Glutamatergic neuron (in vitro differentiated cells): ENCODE measurements at regions not wholly inside any gene's neighbourhood (a gene's known extent, or its start where the extent isn't known, plus 50 kb on each side); places are given as distances from the start of the nearest gene placed in this dataset.

Experiments used
- DNase-seq: peaks from one replicate; pipeline ENCODE4 v3.0.0; 2022
- H3K27ac Mint-ChIP-seq: one replicate; pipeline ENCODE4 v1.8.0; 2020; ENCODE audit warnings: mild to moderate bottlenecking, mixed read lengths, inconsistent platforms; ENCODE audit not compliant: unreplicated experiment
- H3K27me3 Mint-ChIP-seq: one replicate; pipeline ENCODE4 v1.8.0; 2020; ENCODE audit warnings: mild to moderate bottlenecking, moderate library complexity, mixed read lengths, inconsistent platforms; ENCODE audit not compliant: unreplicated experiment
- H3K36me3 Mint-ChIP-seq: one replicate; pipeline ENCODE4 v1.8.0; 2020; ENCODE audit warnings: mild to moderate bottlenecking, mixed read lengths, inconsistent platforms; ENCODE audit not compliant: unreplicated experiment
- H3K4me1 Mint-ChIP-seq: one replicate; pipeline ENCODE4 v1.8.0; 2020; ENCODE audit warnings: mild to moderate bottlenecking, low read depth, mixed read lengths, inconsistent platforms; ENCODE audit not compliant: unreplicated experiment
- H3K4me3 Mint-ChIP-seq: one replicate; pipeline ENCODE4 v1.8.0; 2020; ENCODE audit warnings: mild to moderate bottlenecking, mixed read lengths, inconsistent platforms; ENCODE audit not compliant: unreplicated experiment
- H3K9me3 Mint-ChIP-seq: one replicate; pipeline ENCODE4 v1.8.0; 2020; ENCODE audit warnings: mild to moderate bottlenecking, moderate library complexity, mixed read lengths, inconsistent platforms; ENCODE audit not compliant: unreplicated experiment
- CTCF ChIP-seq: fragments of 200-600 bp; sonication (generic); IDR thresholded peaks from one replicate; pipeline ENCODE4 v1.5.0; 2021; ENCODE audit not compliant: partially characterized antibody, unreplicated experiment

GRCh38 chr2:36074008-36074407 lies 281.6 kb upstream of the CRIM1 start:
- H3K36me3 Mint-ChIP-seq: no peaks in the 10 kb centered on the region
- H3K27me3 Mint-ChIP-seq: no peaks in the 10 kb centered on the region
- H3K4me3 Mint-ChIP-seq: no peak overlapping the region
- H3K4me1 Mint-ChIP-seq: no peaks in the 10 kb centered on the region
- H3K27ac Mint-ChIP-seq: no peak overlapping the region
- H3K9me3 Mint-ChIP-seq: peaks cover 3% of the 10 kb centered on the region
- no peak for TF ChIP-seq CTCF
- no peak for DNase-seq

- H3K36me3 Mint-ChIP-seq: no peaks in the 10 kb centered on the region
- H3K9me3 Mint-ChIP-seq: peaks cover 3% of the 10 kb centered on the region
- no peaks in the 10 kb centered on the region for H3K27me3 Mint-ChIP-seq
- no peaks in the 10 kb centered on the region for H3K4me1 Mint-ChIP-seq
- DNase-seq: no peak
- no peak for TF ChIP-seq CTCF
- no peak overlapping the region for H3K27ac Mint-ChIP-seq
- H3K4me3 Mint-ChIP-seq: no peak overlapping the region
Observed at GRCh38 chr2:36071698-36072097, 283.9 kb upstream of the CRIM1 start.

- Mint-ChIP-seq H3K4me1 (no peaks in the 10 kb centered on the region), H3K27ac (no peak overlapping the region), H3K36me3 (no peaks in the 10 kb centered on the region), H3K27me3 (no peaks in the 10 kb centered on the region), H3K4me3 (no peak overlapping the region), H3K9me3 (peaks cover 3% of the 10 kb centered on the region)
- DNase-seq: no peak
- TF ChIP-seq CTCF: no peak
Observed at GRCh38 chr2:36069074-36069473, 286.5 kb upstream of the CRIM1 start.

- Mint-ChIP-seq H3K4me3 (no peak overlapping the region), H3K27me3 (no peaks in the 10 kb centered on the region), H3K4me1 (no peaks in the 10 kb centered on the region), H3K27ac (no peak overlapping the region), H3K36me3 (no peaks in the 10 kb centered on the region), H3K9me3 (peaks cover 3% of the 10 kb centered on the region)
- no peak for DNase-seq
- no peak for TF ChIP-seq CTCF
Observed at GRCh38 chr2:36068086-36068485, 287.5 kb upstream of the CRIM1 start.

GRCh38 chr2:36060133-36060532 lies 295.4 kb upstream of the CRIM1 start:
- DNase-seq: no peak
- Mint-ChIP-seq H3K9me3 (no peaks in the 10 kb centered on the region), H3K4me1 (no peaks in the 10 kb centered on the region), H3K27me3 (no peaks in the 10 kb centered on the region), H3K27ac (no peak overlapping the region), H3K36me3 (no peaks in the 10 kb centered on the region), H3K4me3 (no peak overlapping the region)
- TF ChIP-seq CTCF: no peak
